LHCN-M2 (cell line): ENCODE measurements at regions not wholly inside any gene's neighbourhood (a gene's known extent, or its start where the extent isn't known, plus 50 kb on each side); places are given as distances from the start of the nearest gene placed in this dataset.
"Not testable (repeated sequence)": the region's sequence is repeated elsewhere in the genome, so short reads cannot be mapped to it uniquely, and the experiment has no call there.

ENCODE experiments used
- DNase-seq: peaks from one replicate; pipeline ENCODE4 v3.0.0-alpha.2; 2012; ENCODE audit warnings: low read depth

- no peak for DNase-seq
Measured at GRCh38 chr16:5231246-5231759, 133.7 kb upstream of the EEF2KMT start.

- no peak for DNase-seq
Measured at GRCh38 chr16:5228369-5228768, 130.8 kb upstream of the EEF2KMT start.

GRCh38 chr16:5225931-5226655 lies 128.5 kb upstream of the EEF2KMT start:
- no peak for DNase-seq

GRCh38 chr16:5222761-5223160 lies 125.2 kb upstream of the EEF2KMT start:
- no peak for DNase-seq

- not testable (repeated sequence) for DNase-seq
Measured at GRCh38 chr16:5221831-5222230, 124.2 kb upstream of the EEF2KMT start.

GRCh38 chr16:5220705-5221104 lies 123.1 kb upstream of the EEF2KMT start:
- DNase-seq = no peak

- no peak for DNase-seq
Measured at GRCh38 chr16:5216441-5217080, 119.0 kb upstream of the EEF2KMT start.

- no peak for DNase-seq
Measured at GRCh38 chr16:5215901-5216300, 118.3 kb upstream of the EEF2KMT start.

GRCh38 chr16:5214466-5214865 lies 116.9 kb upstream of the EEF2KMT start:
- no peak for DNase-seq

- not testable (repeated sequence) for DNase-seq
Measured at GRCh38 chr16:5212501-5212900, 114.9 kb upstream of the EEF2KMT start.

GRCh38 chr16:5207862-5208498 lies 110.4 kb upstream of the EEF2KMT start:
- DNase-seq = peak; percentile 3

- no peak for DNase-seq
Measured at GRCh38 chr16:5207001-5207523, 109.5 kb upstream of the EEF2KMT start.

GRCh38 chr16:5206331-5206990 lies 108.9 kb upstream of the EEF2KMT start:
- DNase-seq = no peak

GRCh38 chr16:5205361-5206040 lies 107.9 kb upstream of the EEF2KMT start:
- no peak for DNase-seq

- not testable (repeated sequence) for DNase-seq
Measured at GRCh38 chr16:5203675-5204074, 106.1 kb upstream of the EEF2KMT start.

GRCh38 chr16:5200123-5200522 lies 102.5 kb upstream of the EEF2KMT start:
- no peak for DNase-seq

- DNase-seq = no peak
Measured at GRCh38 chr16:5196204-5196603, 98.6 kb upstream of the EEF2KMT start.

GRCh38 chr16:5193861-5194260 lies 96.3 kb upstream of the EEF2KMT start:
- no peak for DNase-seq

- DNase-seq = no peak
Measured at GRCh38 chr16:5188989-5189352, 91.4 kb upstream of the EEF2KMT start.

- DNase-seq = no peak
Measured at GRCh38 chr16:5188318-5188988, 90.9 kb upstream of the EEF2KMT start.
